ENCODE measurements at regions not wholly inside any gene's neighbourhood (a gene's known extent, or its start where the extent isn't known, plus 50 kb on each side); places are given as distances from the start of the nearest gene placed in this dataset.
"Not testable (repeated sequence)": the region's sequence is repeated elsewhere in the genome, so short reads cannot be mapped to it uniquely, and the experiment has no call there.

DNA sequence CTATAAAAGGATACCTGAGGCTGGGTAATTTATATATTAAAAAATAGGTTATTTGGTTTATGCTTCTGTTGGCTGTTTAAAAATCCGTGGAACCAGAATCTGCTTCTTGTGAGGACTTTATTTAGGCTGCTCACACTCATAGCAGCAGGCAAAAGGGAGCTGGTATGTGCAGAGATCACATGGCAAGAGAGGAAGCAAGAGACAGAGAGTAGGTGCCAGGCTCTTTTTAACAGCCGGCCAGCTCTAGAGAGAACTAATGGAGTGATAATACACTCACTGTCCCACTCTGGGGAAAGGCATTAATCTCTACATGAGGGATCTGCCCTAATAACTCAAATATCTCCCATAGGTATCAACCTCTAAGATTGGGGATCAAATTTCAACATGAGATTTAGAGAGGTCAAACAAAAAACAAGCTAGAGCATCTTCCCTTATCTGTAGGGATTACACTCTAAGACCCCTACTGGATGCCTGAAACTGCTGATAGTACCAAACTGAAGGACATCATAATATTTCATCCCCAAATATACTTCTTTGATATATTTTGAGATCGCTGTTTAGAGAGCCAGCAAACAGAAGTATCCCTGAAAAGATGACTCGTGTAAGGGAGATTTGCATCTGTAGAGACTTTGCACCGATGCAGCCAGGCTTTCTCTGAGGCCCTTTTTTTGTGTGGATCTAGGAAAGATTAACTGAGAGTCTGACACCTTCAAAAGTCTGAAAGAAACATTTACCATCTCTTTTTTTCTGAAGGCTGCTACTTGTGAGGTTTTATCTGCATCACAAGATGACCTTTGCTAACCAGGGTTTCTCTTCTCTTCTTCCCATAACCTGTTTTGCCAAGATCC, 717.0 kb upstream of the MBL2 start:
- intact Hi-C loops (cut with micrococcal nuclease), result no loop called here
- CTCF ChIA-PET, result no interaction called here
- Mint-ChIP-seq H3K4me1 (no peaks in the 10 kb centered on the region), H3K9me3 (peaks cover 23% of the 10 kb centered on the region), H3K36me3 (ENCODE audit: low read depth) (no peaks in the 10 kb centered on the region), H3K27me3 (no peaks in the 10 kb centered on the region), H3K4me3 (no peak overlapping the region), H3K27ac (no peak overlapping the region)
- ATAC-seq (ENCODE audit: low read depth) (no peak), DNase-seq (no peak)
- POLR2A ChIA-PET, result no interaction called here
- TF ChIP-seq CTCF (IDR thresholded peaks at IDR 0.05), result no peak

DNA sequence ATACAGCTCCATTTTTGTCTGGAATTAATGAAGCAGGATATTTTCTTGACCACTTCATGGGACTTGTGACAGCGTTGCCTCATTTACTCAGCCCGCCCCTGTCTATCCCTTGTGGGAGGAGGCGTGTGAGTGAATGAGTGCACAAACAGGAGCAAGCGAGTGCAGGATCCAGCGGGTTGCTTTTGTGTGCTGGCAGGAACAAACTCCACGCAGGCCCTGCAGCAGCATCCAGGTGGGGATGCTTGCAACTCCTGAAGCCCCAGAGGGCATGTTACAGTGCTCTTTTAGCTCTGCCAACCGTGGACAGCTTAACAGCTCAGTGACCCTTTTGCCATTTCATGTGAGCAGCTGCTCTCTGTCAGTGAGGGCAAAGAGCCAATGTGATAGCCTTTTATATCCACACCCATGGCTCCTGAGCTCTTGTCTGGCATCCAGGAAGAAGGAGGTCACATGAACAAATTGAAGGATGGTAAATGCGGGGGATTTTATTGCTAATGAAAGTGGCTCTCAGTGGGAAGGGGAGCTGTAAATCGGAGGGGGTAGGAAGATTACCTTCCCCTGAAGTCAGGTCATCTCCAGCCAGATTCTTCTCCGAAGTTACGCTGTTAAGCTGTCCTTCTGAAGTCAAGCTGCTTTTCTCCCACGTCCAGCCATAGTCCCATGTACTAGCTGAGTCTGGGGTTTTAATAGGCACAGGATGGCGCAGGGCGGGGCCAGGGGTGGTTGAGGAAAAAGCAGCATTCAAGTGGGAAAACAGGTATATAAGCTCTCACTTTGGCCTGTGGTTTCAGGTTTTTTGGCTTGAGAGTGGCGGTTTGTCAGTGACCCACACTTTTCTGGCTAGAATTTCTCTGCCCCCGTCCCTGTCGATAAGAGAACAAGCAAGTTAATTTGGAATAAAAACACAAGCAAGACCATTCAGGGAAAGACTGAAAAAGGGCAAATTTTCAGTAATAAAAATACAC, 714.7 kb upstream of the MBL2 start:
- Mint-ChIP-seq H3K27me3 (no peaks in the 10 kb centered on the region), H3K36me3 (ENCODE audit: low read depth) (no peaks in the 10 kb centered on the region), H3K4me3 (no peak overlapping the region), H3K4me1 (no peaks in the 10 kb centered on the region), H3K9me3 (peaks cover 19% of the 10 kb centered on the region), H3K27ac (no peak overlapping the region)
- ChIA-PET CTCF (no interaction called here), POLR2A (no interaction called here)
- intact Hi-C loops (cut with micrococcal nuclease), result no loop called here
- DNase-seq (no peak), ATAC-seq (ENCODE audit: low read depth) (no peak)
- TF ChIP-seq CTCF (IDR thresholded peaks at IDR 0.05), result no peak

GRCh38 chr10:53485422-53485821, 712.8 kb upstream of the MBL2 start:
- intact Hi-C loops (cut with micrococcal nuclease); DNase-seq; H3K27ac Mint-ChIP-seq; POLR2A ChIA-PET; H3K4me1 Mint-ChIP-seq; CTCF ChIA-PET; ATAC-seq (ENCODE audit: low read depth); H3K27me3 Mint-ChIP-seq; H3K4me3 Mint-ChIP-seq; H3K36me3 Mint-ChIP-seq (ENCODE audit: low read depth): not testable (repeated sequence)
- H3K9me3 Mint-ChIP-seq, result peaks cover 22% of the 10 kb centered on the region

DNA sequence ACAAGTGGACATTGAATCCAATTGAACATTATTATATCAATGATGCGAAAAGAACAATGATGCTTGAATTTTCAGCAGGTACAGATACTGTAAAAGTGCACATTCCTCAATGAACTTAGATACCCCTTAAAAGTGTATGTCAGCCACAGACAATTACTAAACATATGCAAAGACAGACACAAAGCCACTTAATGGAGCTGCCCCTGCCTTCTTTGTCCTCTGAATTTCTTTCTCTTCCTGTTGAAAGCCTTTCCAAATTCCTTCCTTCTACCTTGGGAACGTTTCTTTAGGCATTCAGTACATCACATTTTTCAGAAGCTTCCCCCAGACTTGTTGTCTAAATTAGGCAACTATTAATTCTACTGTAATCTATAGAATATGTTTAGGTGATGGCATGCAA, 706.8 kb upstream of the MBL2 start:
- Mint-ChIP-seq H3K4me3 (no peak overlapping the region), H3K27ac (no peak overlapping the region), H3K4me1 (no peaks in the 10 kb centered on the region), H3K27me3 (no peaks in the 10 kb centered on the region), H3K9me3 (peaks cover 5% of the 10 kb centered on the region), H3K36me3 (ENCODE audit: low read depth) (no peaks in the 10 kb centered on the region)
- no peak for DNase-seq
- ChIA-PET POLR2A (no interaction called here), CTCF (no interaction called here)
- intact Hi-C loops (cut with micrococcal nuclease), result no loop called here
- ATAC-seq (ENCODE audit: low read depth), result no peak
- no peak for TF ChIP-seq CTCF (IDR thresholded peaks at IDR 0.05)

DNA sequence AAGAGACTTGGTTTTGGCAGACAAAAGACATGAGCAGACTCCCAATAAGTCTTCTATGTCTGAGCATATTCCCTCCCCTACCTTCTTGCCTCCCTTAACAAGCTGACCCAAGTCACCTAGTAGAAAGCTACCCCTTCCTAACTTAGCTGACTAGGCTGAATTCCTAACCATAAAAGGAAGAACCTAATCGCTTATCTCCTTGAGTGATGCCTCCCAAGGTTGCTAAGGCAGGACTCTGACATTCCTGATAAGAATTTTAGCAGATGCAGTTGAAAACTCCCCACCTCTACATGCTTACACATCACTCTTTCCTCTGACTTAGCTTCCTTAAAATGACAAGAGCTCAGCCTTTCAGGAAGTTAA, 704.7 kb upstream of the MBL2 start:
- intact Hi-C loops (cut with micrococcal nuclease), result no loop called here
- H3K9me3 Mint-ChIP-seq, result peaks cover 2% of the 10 kb centered on the region
- H3K4me1 Mint-ChIP-seq, result no peaks in the 10 kb centered on the region
- ATAC-seq (ENCODE audit: low read depth), result no peak
- no peaks in the 10 kb centered on the region for H3K27me3 Mint-ChIP-seq
- TF ChIP-seq CTCF (IDR thresholded peaks at IDR 0.05), result no peak
- H3K27ac Mint-ChIP-seq, result no peak overlapping the region
- DNase-seq, result no peak
- POLR2A ChIA-PET, result no interaction called here
- no peaks in the 10 kb centered on the region for H3K36me3 Mint-ChIP-seq (ENCODE audit: low read depth)
- CTCF ChIA-PET, result no interaction called here
- H3K4me3 Mint-ChIP-seq, result no peak overlapping the region

Data from activated B cell treated with CpG ODN at 0.5 μM for 24 hours (primary cell).